H1 (cell line): ENCODE measurements at regions not wholly inside any gene's neighbourhood (a gene's known extent, or its start where the extent isn't known, plus 50 kb on each side); places are given as distances from the start of the nearest gene placed in this dataset.

Experiments
- CREB1 ChIP-seq: IDR thresholded peaks from 2 replicates; pipeline ENCODE4 v1.6.1; 2012; ENCODE audit warnings: inconsistent platforms
- EGR1 ChIP-seq: IDR thresholded peaks from 2 replicates; pipeline ENCODE4 v1.6.1; 2011; ENCODE audit warnings: low read depth, low read length, borderline replicate concordance
- EP300 ChIP-seq, 2 experiments: IDR thresholded peaks; 1 replicate in 1 of 2; 2 replicates in 1 of 2; pipeline ENCODE4 v1.6.1; 2011 to 2012; ENCODE audit warnings: low read depth in 2 of 2, low read length in 2 of 2, mild to moderate bottlenecking in 2 of 2, borderline replicate concordance in 1 of 2, inconsistent platforms in 1 of 2, moderate library complexity in 1 of 2
- KDM5A ChIP-seq: fragments of 200-600 bp; IDR thresholded peaks from 2 replicates; pipeline ENCODE4 v1.7.1; 2012; ENCODE audit warnings: mild to moderate bottlenecking, low read length, inconsistent platforms, mixed read lengths
- PHF8 ChIP-seq: fragments of 200-600 bp; sonication (generic); conservative IDR thresholded peaks from 2 replicates; pipeline ENCODE4 v1.7.1; 2012; ENCODE audit warnings: low read depth, mild to moderate bottlenecking, inconsistent platforms, low read length, moderate library complexity
- RXRA ChIP-seq: IDR thresholded peaks from 2 replicates; pipeline ENCODE4 v1.6.1; 2011; ENCODE audit warnings: low read depth, mild to moderate bottlenecking, low read length, moderate library complexity; ENCODE audit not compliant: insufficient read depth
- SUZ12 ChIP-seq: fragments of 200-600 bp; sonication (generic); IDR thresholded peaks from 2 replicates; pipeline ENCODE4 v1.6.1; 2012; ENCODE audit warnings: mild to moderate bottlenecking, inconsistent platforms, low read length, moderate library complexity, mixed read lengths
- YY1 ChIP-seq: IDR thresholded peaks from 2 replicates; pipeline ENCODE4 v1.6.1; 2011; ENCODE audit warnings: low read depth, mild to moderate bottlenecking, low read length
- TF ChIP-seq, protein P1 (sequence below), 3 experiments: IDR thresholded peaks; 1 replicate in 2 of 3; 2 replicates in 1 of 3; pipeline versions ENCODE4 v1.5.1 to v1.6.1; 2011; ENCODE audit warnings: low read length in 3 of 3, mild to moderate bottlenecking in 3 of 3, inconsistent platforms in 2 of 3, low read depth in 1 of 3, moderate library complexity in 1 of 3; ENCODE audit not compliant: insufficient read depth in 1 of 3; ENCODE audit errors: control extremely low read depth in 1 of 3
- TF ChIP-seq, protein P2 (sequence below): IDR thresholded peaks from 2 replicates; pipeline ENCODE4 v1.6.1; 2011; ENCODE audit warnings: low read length, improper control_type of control experiment

DNA sequence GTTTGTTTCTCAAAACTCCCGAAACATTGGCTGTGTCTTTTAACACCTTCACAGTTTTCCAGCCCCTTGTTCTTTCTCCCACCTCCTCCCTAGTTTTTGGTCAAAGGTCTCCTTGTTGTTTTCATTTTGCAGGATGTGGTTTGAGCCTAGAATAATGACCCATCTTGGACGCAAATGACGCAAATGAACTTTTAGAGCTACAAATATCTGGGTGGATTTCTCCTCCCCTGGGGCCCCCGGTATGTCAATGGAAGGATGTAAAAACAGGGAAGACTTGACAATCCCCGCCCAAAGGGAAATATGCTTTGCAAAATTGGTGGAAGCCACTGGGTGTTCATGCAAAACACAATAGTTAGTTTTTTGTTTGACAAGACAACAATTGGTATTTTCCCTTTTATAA lies 236.0 kb upstream of the IRX3 start:
- TF ChIP-seq RXRA (no peak), SUZ12 (no peak), EGR1 (no peak), CREB1 (no peak), EP300 (IDR thresholded peaks at IDR 0.05; ENCODE audit: borderline replicate concordance in 1 of 2, low read depth in 2 of 2, low read length in 2 of 2) (no peak), KDM5A (no peak), YY1 (no peak), PHF8 (no peak)
- TF ChIP-seq, protein P1, sequence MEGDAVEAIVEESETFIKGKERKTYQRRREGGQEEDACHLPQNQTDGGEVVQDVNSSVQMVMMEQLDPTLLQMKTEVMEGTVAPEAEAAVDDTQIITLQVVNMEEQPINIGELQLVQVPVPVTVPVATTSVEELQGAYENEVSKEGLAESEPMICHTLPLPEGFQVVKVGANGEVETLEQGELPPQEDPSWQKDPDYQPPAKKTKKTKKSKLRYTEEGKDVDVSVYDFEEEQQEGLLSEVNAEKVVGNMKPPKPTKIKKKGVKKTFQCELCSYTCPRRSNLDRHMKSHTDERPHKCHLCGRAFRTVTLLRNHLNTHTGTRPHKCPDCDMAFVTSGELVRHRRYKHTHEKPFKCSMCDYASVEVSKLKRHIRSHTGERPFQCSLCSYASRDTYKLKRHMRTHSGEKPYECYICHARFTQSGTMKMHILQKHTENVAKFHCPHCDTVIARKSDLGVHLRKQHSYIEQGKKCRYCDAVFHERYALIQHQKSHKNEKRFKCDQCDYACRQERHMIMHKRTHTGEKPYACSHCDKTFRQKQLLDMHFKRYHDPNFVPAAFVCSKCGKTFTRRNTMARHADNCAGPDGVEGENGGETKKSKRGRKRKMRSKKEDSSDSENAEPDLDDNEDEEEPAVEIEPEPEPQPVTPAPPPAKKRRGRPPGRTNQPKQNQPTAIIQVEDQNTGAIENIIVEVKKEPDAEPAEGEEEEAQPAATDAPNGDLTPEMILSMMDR (IDR thresholded peaks at IDR 0.05; ENCODE audit: control extremely low read depth in 1 of 3, insufficient read depth in 1 of 3, low read depth in 1 of 3, low read length in 3 of 3): no peak
- TF ChIP-seq, protein P2, sequence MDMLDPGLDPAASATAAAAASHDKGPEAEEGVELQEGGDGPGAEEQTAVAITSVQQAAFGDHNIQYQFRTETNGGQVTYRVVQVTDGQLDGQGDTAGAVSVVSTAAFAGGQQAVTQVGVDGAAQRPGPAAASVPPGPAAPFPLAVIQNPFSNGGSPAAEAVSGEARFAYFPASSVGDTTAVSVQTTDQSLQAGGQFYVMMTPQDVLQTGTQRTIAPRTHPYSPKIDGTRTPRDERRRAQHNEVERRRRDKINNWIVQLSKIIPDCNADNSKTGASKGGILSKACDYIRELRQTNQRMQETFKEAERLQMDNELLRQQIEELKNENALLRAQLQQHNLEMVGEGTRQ: no peak
